HG02623 (cell line): ENCODE measurements at regions not wholly inside any gene's neighbourhood (a gene's known extent, or its start where the extent isn't known, plus 50 kb on each side); places are given as distances from the start of the nearest gene placed in this dataset.
"Not testable (repeated sequence)": the region's sequence is repeated elsewhere in the genome, so short reads cannot be mapped to it uniquely, and the experiment has no call there.

Experiments
- ATAC-seq: cut with Tn5 transposase; IDR thresholded peaks from one replicate; pipeline ENCODE4 v1.9.1; 2021; ENCODE audit warnings: moderate library complexity; ENCODE audit not compliant: unreplicated experiment

GRCh38 chr14:83912032-83912642, 1617.8 kb upstream of the FLRT2 start:
- no peak for ATAC-seq

GRCh38 chr14:83913476-83913875, 1616.5 kb upstream of the FLRT2 start:
- no peak for ATAC-seq

GRCh38 chr14:83918546-83918945, 1611.4 kb upstream of the FLRT2 start:
- ATAC-seq, result no peak

- ATAC-seq, result not testable (repeated sequence)
These were observed 1610.3 kb upstream of the FLRT2 start for GRCh38 chr14:83919675-83920074.

GRCh38 chr14:83923842-83924241, 1606.1 kb upstream of the FLRT2 start:
- no peak for ATAC-seq

GRCh38 chr14:83924259-83924658, 1605.7 kb upstream of the FLRT2 start:
- ATAC-seq, result no peak

DNA sequence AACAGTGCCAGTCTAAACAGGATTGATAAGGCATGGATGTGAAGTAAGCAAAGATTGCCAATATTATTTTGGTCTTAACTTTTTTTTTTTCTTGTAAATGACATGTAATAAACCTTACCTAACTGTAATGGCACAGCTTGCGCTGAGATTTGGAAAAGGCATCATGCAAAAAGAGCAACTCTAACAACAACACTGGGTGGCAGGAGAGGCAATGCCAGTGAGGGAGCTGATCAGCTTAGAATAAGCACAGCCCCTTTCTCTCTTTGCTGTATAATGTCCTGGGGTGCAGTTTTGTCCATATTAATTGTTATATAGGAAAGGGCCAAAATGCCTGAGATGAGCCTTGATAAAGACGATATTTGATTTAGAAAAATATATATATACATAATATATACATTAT, 1589.7 kb upstream of the FLRT2 start:
- ATAC-seq, result no peak

- no peak for ATAC-seq
These were observed 1571.6 kb upstream of the FLRT2 start for GRCh38 chr14:83958359-83958758.

- ATAC-seq, result no peak
These were observed 1569.0 kb upstream of the FLRT2 start for GRCh38 chr14:83960832-83961512.

- no peak for ATAC-seq
These were observed 1559.9 kb upstream of the FLRT2 start for GRCh38 chr14:83969998-83970397.

- ATAC-seq, result no peak
These were observed 1557.3 kb upstream of the FLRT2 start for GRCh38 chr14:83972631-83973030.

- no peak for ATAC-seq
These were observed 1555.2 kb upstream of the FLRT2 start for GRCh38 chr14:83974647-83975163.

DNA sequence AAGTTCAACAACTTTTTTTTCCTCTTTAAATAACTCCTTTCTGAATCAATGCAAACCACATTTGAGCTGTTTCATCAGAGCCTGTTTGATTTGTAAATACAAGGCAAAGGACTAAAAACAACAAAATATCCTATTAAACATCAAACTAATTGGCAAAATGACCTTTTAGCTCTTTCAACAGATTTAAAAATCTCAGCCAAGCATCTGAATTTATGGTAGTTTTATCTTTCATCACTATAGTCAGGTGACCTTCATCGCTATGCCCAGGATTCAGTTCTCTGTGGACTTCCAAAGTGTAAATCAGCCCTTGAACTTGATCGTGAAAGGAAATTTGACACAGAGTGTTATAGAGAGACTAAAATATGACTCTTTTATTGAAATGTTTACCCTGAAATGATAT, 1554.5 kb upstream of the FLRT2 start:
- ATAC-seq, result no peak

- no peak for ATAC-seq
These were observed 1553.8 kb upstream of the FLRT2 start for GRCh38 chr14:83975841-83976770.

DNA sequence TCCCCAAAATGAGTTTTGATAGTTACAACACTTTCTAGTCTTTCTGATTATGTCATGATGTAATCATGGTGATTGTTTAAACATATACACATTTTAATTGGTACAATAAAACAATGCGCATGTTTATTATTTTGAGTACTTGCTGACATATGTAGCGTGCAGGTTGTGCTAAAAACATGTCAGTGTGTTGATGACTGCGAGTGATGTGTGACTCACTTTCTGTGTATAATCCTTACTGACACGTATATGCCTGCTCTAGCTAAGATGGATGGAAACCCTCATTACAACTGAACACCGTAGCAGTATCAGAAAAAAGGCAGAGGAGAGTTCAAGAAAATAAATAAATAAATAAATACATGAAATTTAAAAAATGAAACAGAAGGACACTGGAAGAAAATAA, 1552.4 kb upstream of the FLRT2 start:
- no peak for ATAC-seq

DNA sequence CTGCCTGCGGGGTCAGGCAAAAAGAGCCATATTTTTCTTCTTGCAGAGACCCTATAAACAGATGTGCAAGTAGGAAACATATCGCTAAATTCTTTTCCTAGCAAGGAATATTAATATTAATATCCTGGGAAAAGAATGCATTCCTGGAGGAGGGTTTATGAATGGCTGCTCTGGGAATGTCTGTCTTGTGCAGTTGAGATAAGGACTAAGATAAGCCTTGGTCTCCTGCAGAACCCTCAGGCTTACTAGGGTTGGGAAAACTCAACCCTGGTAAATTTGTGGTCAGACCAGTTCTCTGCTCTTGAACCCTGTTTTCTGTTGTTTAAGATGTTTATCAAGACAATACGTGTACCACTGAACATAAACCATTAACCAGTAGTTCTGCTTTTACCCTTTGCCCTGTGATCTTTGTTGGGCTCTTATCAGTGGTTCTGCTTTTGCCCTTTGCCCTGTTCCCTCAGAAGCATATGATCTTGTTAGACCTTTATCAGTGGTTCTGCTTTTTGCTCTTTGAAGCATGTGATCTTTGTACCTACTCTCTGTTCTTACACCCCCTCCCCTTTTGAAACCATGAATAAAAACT, 1548.2 kb upstream of the FLRT2 start:
- ATAC-seq, result not testable (repeated sequence)

DNA sequence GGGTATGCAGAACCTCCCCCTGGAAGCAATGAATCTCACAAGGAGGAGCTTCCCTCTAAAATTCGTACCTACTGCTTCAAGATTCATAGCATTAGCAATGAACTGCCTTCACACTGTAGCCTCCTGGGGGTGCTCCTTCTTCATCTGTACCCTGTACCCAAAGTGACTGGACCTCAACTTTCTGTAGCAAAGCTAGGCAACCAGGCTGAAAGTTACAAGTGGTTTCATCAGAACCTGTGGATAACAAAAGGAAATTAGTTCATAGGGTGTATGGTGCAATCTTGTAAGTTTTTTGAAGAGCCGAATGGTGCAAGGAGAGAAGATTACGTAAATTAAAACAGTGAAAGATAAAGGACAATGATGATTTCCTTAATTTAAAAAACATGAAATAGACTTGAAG, 1541.7 kb upstream of the FLRT2 start:
- no peak for ATAC-seq

DNA sequence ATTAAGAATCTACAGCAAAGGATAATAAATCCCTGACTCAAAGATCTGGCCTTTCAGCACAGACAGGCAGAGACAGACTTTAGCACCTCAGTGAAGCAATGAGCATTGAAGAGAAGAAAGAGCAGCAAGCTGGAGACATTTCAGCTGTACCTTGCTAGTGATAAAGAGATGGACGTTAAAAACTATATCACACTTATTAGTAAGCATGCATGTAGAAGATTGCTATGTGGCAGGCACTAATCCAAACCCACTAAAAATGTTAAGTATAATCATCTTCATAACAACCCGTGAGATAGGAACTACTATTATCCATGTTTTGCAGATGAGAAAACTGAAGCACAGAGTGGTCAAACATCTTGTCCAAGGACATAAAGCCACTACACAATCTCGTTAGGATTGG, 1538.3 kb upstream of the FLRT2 start:
- ATAC-seq, result no peak

GRCh38 chr14:83992857-83993256, 1537.1 kb upstream of the FLRT2 start:
- no peak for ATAC-seq

DNA sequence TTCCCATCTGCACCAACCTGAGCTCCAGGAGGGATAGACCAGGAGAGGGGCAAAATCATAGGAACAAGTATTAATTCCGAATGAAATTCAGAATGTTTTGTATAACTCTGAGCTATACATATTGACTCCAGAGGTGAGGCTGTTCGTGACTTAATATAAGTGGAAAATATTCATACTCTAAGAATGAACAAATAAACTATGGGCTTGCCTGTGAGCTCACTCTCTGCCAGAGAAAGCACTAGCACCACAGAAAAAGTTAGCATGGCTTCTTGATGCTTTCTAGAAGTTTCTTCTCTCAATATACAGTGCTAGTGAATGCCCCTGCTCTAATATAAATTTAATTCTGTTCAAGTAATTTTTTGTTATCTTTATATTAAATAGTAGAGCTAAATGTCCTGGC, 1536.4 kb upstream of the FLRT2 start:
- no peak for ATAC-seq

GRCh38 chr14:83994020-83994419, 1535.9 kb upstream of the FLRT2 start:
- ATAC-seq, result no peak
